ENCODE measurements at regions not wholly inside any gene's neighbourhood (a gene's known extent, or its start where the extent isn't known, plus 50 kb on each side); places are given as distances from the start of the nearest gene placed in this dataset.

DNA sequence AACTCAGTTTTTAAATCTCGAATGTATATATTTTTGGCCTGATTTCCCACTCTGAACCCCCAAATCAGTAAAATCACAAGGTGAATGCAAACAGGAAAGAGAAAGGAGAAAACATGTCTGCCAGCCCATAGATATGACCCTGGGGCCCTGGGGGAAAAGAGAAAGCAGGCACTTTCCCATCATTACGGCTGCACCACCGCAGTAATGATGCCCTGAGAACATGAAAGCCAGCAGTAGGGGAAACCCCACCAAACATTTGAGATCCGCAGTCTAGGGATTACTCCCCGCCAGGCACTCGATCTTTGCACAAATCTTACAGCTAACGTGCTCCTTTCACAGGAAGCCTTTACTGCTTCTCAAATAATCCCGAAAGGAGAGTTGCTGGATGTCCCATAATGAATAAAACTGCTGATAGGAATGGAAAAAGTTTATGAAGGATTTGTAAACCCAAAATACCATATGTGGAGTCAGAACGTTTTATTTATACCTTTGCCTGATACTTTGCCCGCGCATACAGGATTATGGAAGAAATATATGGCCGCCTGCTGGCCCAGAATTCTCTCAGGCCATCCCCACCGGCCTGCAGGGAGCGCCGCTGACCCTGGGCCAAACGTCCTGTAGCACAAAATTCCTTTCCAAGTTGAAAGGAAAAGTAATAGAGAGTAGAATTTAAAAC, 180.0 kb upstream of the INHBA start:
- Histone ChIP-seq H3K36me3 (no peaks in the 10 kb centered on the region), H3K27ac (no peak overlapping the region), H3K9me3 (no peaks in the 10 kb centered on the region), H3K4me1 (no peaks in the 10 kb centered on the region), H3K4me3 (replicated peaks in 1 of 3) (no peak overlapping the region), H3K27me3 (no peaks in the 10 kb centered on the region)
- 89 to 92% methylated on average over 16 of the region's 16 CpGs for WGBS, 2 donors
- TF ChIP-seq POLR2A (IDR thresholded peaks at IDR 0.05) = no peak
- TF ChIP-seq, protein P1, sequence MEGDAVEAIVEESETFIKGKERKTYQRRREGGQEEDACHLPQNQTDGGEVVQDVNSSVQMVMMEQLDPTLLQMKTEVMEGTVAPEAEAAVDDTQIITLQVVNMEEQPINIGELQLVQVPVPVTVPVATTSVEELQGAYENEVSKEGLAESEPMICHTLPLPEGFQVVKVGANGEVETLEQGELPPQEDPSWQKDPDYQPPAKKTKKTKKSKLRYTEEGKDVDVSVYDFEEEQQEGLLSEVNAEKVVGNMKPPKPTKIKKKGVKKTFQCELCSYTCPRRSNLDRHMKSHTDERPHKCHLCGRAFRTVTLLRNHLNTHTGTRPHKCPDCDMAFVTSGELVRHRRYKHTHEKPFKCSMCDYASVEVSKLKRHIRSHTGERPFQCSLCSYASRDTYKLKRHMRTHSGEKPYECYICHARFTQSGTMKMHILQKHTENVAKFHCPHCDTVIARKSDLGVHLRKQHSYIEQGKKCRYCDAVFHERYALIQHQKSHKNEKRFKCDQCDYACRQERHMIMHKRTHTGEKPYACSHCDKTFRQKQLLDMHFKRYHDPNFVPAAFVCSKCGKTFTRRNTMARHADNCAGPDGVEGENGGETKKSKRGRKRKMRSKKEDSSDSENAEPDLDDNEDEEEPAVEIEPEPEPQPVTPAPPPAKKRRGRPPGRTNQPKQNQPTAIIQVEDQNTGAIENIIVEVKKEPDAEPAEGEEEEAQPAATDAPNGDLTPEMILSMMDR (IDR thresholded peaks at IDR 0.05) = no peak
- no peak for DNase-seq
- intact Hi-C loops (cut with DNase I) = no loop called here

DNA sequence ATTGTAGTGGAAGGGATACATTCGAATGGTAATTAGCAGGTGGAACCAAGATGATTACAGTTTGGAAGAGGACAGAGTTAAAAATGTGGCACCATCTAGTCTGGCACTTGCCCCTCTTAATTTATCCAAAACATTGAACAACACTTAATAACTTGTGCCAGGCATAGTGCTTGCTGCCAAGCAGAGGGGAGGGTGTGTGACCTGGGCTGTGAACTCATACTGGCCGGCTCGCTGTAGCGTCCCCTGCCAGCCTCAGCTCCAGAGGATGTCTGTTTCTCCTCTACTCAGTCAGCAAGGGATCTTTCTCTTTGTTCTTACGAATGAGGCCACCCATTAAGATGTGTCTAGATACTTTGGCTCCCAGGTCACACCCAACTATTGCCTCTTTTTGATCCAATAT, 179.4 kb upstream of the INHBA start:
- H3K27ac ChIP-seq = no peak overlapping the region

DNA sequence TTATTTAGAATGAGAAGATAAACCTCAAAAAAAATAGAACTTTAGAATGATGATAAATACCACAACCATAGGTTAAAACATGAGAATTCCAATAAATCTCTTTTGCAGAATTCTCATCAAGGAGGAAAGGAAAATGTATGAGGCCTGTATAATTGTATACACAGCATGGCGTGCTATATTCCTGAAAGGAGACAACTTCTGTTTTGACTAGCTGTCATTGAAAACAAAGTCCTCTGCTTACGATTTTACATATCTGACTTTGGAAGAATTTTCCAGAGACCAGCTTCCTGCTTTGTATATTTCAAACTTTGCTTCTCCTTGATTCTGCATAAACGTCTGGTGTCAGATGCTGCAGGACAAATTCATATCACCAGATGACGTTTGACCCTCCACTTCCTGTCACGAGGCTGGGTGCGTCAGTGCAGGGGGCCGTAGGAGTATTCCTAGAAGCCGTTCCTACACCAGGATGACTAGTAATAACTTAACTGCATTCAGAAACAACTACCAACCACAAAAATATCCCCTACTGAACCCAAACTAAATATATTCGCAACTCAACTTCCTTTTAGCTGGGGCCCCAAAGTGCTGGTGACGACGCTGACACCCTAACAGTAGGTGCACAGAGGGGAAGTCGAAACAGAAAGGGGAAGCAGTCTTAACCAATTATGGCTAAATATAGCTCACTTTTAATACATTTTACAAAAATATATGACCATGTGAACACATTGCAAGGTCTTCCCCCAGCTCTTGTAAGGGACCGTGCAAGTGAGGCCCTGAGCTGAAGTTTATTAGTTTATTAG, 178.6 kb upstream of the INHBA start:
- no peaks in the 10 kb centered on the region for H3K27me3 ChIP-seq
- WGBS, 2 donors = 68 to 80% methylated on average over 13 of the region's 13 CpGs
- no peak overlapping the region for H3K27ac ChIP-seq
- intact Hi-C loops (cut with DNase I) = no loop called here
- no peak for TF ChIP-seq POLR2A (IDR thresholded peaks at IDR 0.05)
- TF ChIP-seq, protein P1 (IDR thresholded peaks at IDR 0.05) = no peak
- no peak for DNase-seq
- H3K4me1 ChIP-seq = no peaks in the 10 kb centered on the region
- H3K36me3 ChIP-seq = no peaks in the 10 kb centered on the region
- no peaks in the 10 kb centered on the region for H3K9me3 ChIP-seq
- no peak overlapping the region for H3K4me3 ChIP-seq (replicated peaks in 1 of 3)

More for the DNA sequence above, 179.4 kb upstream of the INHBA start:
- Histone ChIP-seq H3K4me1 (no peaks in the 10 kb centered on the region), H3K9me3 (no peaks in the 10 kb centered on the region), H3K36me3 (no peaks in the 10 kb centered on the region), H3K27me3 (no peaks in the 10 kb centered on the region), H3K4me3 (replicated peaks in 1 of 3) (no peak overlapping the region)
- 81% methylated on average over 5 of the region's 5 CpGs for WGBS, 2 donors
- DNase-seq = no peak
- TF ChIP-seq, protein P1 (IDR thresholded peaks at IDR 0.05) = no peak
- no peak for TF ChIP-seq POLR2A (IDR thresholded peaks at IDR 0.05)
- intact Hi-C loops (cut with DNase I) = no loop called here

DNA sequence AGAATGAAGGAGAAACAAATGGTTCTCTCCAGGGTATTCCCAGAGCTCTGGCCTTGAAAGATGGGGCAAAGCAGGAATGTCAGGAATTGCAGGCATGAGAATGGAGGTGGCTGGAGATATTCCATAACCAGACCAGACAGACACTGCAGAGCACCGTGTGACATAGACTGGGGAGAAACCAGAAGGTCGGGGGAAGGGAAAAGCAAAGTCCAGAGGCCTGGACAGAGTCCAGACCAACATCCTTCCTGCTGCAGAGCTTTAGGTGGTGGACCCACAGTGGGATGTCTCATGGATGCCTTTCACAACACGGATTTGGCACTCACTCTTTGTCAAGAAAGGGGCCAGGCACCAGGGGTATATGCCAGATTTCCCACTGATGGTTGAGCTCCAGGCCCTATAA, 177.2 kb upstream of the INHBA start:
- H3K9me3 ChIP-seq = no peaks in the 10 kb centered on the region
- no peaks in the 10 kb centered on the region for H3K36me3 ChIP-seq

More for the DNA sequence above, 177.2 kb upstream of the INHBA start:
- WGBS, 2 donors = 50 to 70% methylated on average over 3 of the region's 3 CpGs
- intact Hi-C loops (cut with DNase I) = no loop called here
- no peak for TF ChIP-seq POLR2A (IDR thresholded peaks at IDR 0.05)
- TF ChIP-seq, protein P1 (IDR thresholded peaks at IDR 0.05) = no peak
- Histone ChIP-seq H3K27ac (no peak overlapping the region), H3K4me1 (no peaks in the 10 kb centered on the region), H3K27me3 (no peaks in the 10 kb centered on the region), H3K4me3 (replicated peaks in 1 of 3) (no peak overlapping the region)
- no peak for DNase-seq
